HG03469 (cell line): ENCODE measurements at regions not wholly inside any gene's neighbourhood (a gene's known extent, or its start where the extent isn't known, plus 50 kb on each side); places are given as distances from the start of the nearest gene placed in this dataset.

ENCODE experiments used
- ATAC-seq: cut with Tn5 transposase; IDR thresholded peaks from one replicate; pipeline ENCODE4 v1.9.1; 2021; ENCODE audit warnings: mild to moderate bottlenecking, moderate library complexity, moderate number of reproducible peaks; ENCODE audit not compliant: unreplicated experiment

- no peak for ATAC-seq
Measured at GRCh38 chr14:96931751-96932150, 134.6 kb downstream of the VRK1 start.

- no peak for ATAC-seq
Measured at GRCh38 chr14:96934638-96935330, 137.6 kb downstream of the VRK1 start.

DNA sequence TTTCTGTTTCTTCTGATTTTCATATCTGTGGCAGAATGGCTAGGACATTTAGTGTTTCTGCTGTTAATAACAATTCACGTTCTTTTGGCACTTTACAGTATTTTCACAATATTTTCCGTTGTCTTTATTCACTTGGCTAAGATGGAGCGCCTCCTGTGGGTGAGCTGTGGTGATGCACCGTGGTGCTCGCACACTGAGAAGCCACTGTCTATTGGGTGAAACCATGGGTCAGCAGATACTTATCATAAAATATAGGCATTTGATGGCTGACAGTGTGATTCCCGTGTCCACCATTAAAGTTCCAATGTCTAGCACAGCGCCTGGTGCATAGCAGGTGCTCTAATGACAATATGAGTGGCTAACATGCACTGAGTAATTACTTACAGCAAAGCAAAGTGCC lies 141.8 kb downstream of the VRK1 start:
- ATAC-seq: no peak

- ATAC-seq: no peak
Measured at GRCh38 chr14:96940009-96940408, 142.8 kb downstream of the VRK1 start.

DNA sequence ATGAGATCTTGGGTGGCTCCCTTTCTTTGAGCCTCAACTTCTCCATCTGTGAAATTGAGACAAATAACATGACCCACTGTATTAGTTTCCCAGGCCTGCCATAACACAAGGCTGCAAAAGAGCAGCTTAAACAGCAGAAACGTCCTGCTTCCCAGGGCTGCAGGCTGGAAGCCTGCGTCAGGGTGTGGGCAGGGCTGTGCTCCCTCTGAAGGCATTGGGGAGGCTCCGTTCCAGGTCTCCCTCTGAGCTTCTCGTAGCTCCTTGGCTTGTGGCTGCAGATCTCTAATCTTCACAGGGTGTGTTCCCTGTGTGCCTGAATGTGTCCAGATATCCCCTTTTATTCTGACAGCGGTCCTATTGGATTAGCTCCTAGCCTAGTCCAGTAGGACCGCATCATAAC lies 147.1 kb downstream of the VRK1 start:
- no peak for ATAC-seq

GRCh38 chr14:96945721-96946120 lies 148.5 kb downstream of the VRK1 start:
- ATAC-seq: no peak

- ATAC-seq: no peak
Measured at GRCh38 chr14:96949594-96949993, 152.4 kb downstream of the VRK1 start.

- no peak for ATAC-seq
Measured at GRCh38 chr14:96951511-96951910, 154.3 kb downstream of the VRK1 start.

GRCh38 chr14:96953087-96953874 lies 156.1 kb downstream of the VRK1 start:
- no peak for ATAC-seq

DNA sequence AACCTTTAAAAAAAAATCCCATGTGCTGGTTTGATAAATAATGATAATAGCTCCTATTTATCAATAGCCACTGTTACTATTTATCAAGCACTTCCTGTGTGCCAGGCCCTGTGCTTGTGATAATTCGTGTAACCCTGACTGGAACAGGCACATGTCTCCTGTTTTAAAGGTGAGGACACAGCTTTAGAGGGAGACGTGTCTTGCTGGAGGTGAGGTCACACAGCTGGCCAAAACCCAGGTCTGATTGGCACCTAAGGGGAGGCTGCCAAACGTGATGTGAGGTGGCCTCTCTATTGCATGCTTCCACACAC lies 156.6 kb downstream of the VRK1 start:
- ATAC-seq: no peak

- ATAC-seq: no peak
Measured at GRCh38 chr14:96956464-96957239, 159.5 kb downstream of the VRK1 start.

GRCh38 chr14:96958057-96958456 lies 160.9 kb downstream of the VRK1 start:
- no peak for ATAC-seq

DNA sequence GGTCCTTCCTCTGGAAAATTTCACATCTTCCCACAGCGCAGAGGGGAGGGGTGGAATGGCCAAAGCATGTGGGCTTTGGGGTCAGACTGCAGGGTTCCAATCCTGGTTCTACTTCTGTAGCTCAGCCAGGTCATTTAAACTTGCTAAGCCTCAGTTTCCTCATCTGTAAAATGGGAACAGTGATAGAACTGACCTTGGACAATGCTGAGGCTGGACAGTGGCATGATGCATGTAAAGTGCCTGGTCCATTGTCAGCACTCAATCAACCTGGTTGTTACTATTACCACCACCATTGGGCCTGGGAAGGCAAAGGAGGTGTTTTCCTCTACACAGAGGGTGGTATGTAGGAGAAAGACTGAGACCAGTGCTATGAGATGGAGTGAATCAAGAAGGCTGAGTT lies 162.8 kb downstream of the VRK1 start:
- no peak for ATAC-seq

- no peak for ATAC-seq
Measured at GRCh38 chr14:96960598-96961116, 163.5 kb downstream of the VRK1 start.

- ATAC-seq: no peak
Measured at GRCh38 chr14:96961895-96962294, 164.7 kb downstream of the VRK1 start.

DNA sequence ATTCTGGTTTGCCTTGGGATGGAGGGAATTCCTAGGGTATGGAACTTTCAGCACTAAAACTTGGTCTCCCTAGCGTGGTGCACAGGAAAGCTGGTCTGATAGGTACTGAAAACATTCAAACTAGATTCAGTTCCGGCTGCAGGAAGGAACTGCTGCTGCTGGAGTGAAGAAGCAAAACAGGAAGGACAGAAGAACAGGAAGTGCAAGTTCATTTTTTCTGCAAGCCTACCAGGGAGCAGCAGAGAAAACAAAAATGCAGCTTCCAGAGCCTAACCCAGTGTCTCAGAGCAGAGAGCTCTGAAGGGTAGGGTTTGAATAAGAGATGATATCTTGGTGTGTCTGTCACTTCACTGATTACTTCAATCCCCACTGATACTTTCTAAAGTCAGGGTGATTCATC lies 165.2 kb downstream of the VRK1 start:
- ATAC-seq: no peak

GRCh38 chr14:96964726-96965415 lies 167.7 kb downstream of the VRK1 start:
- no peak for ATAC-seq

GRCh38 chr14:96965885-96966595 lies 168.9 kb downstream of the VRK1 start:
- no peak for ATAC-seq

DNA sequence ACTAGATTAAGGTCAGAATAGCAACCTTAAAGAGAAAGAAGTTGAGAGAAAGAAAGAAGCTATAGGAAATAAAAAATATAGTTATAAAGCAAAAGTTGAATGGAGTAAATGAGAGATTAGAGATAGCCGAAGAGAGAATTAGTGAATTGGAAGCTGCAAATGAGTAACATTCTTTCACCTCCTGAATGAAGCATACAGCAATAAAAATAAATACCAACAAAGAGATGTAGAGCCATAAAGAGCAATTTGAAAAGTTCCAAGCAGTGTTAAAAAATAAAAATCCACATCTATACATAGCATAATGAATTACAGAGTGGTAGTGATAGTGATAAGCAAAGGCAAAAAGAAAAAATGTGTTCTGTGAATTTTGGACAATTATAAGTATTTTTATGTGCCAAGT lies 177.9 kb downstream of the VRK1 start:
- no peak for ATAC-seq

DNA sequence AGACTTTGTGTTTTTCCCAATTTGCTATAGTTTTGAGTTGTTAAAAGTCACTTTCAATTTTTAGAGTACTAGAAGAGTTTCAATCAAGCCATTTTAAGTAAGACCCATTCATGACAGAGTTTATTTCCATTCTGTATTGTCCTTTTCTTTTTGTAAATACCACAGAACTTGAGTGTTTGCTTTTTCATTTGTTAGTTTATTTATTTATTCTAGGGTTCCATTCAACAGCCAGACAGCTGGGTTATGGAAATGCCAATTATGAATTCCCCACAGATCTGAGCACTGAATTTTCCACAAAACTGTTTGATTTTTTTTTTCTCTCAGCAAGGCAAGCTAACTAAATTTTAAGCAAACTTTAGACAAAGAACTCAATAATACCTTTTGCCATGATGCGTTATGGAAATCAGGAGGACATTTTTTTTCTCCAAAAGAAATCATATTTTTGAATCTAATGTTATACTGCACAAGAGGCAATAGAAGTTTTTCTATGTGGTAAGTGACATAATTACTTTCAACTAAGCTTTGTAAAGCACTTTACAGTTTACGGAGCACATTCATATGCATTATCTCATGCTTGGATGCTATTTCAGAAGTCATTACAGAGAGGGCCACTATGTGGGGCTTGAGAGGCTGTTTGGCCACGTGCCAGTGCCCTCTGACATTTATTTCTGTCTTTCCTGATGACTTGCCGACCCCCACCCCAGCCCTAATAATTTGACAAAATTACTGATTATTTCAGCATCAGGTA lies 181.5 kb downstream of the VRK1 start:
- ATAC-seq: no peak
